ENCODE measurements at regions not wholly inside any gene's neighbourhood (a gene's known extent, or its start where the extent isn't known, plus 50 kb on each side); places are given as distances from the start of the nearest gene placed in this dataset.

GRCh38 chr13:44158881-44159632 lies 214.6 kb upstream of the SERP2 start:
- no peak for TF ChIP-seq CTCF (conservative IDR thresholded peaks at IDR 0.05; ENCODE audit: low read length)
- no peak for TF ChIP-seq EZH2phosphoT487 (IDR thresholded peaks at IDR 0.05; ENCODE audit: borderline replicate concordance)
